ENCODE measurements at regions not wholly inside any gene's neighbourhood (a gene's known extent, or its start where the extent isn't known, plus 50 kb on each side); places are given as distances from the start of the nearest gene placed in this dataset.

GRCh38 chr9:12394105-12394504 lies 299.1 kb upstream of the TYRP1 start:
- no peak for TF ChIP-seq CTCF (IDR thresholded peaks at IDR 0.05)
- no peak for TF ChIP-seq POLR2A (IDR thresholded peaks at IDR 0.05)

All from body of pancreas (tissue), 4 donors.